Uterus (tissue), 2 donors: ENCODE measurements at regions not wholly inside any gene's neighbourhood (a gene's known extent, or its start where the extent isn't known, plus 50 kb on each side); places are given as distances from the start of the nearest gene placed in this dataset.
"Not testable (repeated sequence)": the region's sequence is repeated elsewhere in the genome, so short reads cannot be mapped to it uniquely, and the experiment has no call there.

ENCODE experiments used
- POLR2A ChIP-seq, 2 donors: fragments of 450-650 bp; IDR thresholded peaks; one replicate each; pipeline ENCODE4 v1.6.1; 2016; ENCODE audit warnings: antibody characterized with exemption in 2 of 2, mild to moderate bottlenecking in 1 of 2, moderate library complexity in 1 of 2
- TF ChIP-seq, protein P1 (sequence below), 4 experiments: fragments of 200-600 bp in 2 of 4; fragments of 450-650 bp in 2 of 4; sonication (generic) in 2 of 4; IDR thresholded peaks; one replicate each; pipeline ENCODE4 v1.5.1; 2016 to 2019; ENCODE audit warnings: antibody characterized with exemption in 4 of 4, mild to moderate bottlenecking in 2 of 4, moderate library complexity in 1 of 4

DNA sequence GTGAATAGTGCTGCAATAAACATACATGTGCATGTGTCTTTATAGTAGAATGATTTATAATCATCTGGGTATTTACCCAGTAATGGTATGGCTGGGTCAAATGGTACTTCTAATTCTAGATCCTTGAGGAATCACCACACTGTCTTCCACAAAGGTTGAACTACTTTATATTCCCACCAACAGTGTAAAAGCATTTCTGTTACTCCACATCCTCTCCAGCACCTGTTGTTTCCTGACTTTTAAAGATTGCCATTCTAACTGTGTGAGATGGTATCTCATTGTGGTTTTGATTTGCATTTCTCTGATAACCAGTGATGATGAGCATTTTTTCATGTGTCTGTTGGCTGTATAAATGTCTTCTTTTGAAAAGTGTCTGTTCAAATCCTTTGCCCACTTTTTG is 215.5 kb downstream of the LRIG3 start:
- TF ChIP-seq, protein P1, sequence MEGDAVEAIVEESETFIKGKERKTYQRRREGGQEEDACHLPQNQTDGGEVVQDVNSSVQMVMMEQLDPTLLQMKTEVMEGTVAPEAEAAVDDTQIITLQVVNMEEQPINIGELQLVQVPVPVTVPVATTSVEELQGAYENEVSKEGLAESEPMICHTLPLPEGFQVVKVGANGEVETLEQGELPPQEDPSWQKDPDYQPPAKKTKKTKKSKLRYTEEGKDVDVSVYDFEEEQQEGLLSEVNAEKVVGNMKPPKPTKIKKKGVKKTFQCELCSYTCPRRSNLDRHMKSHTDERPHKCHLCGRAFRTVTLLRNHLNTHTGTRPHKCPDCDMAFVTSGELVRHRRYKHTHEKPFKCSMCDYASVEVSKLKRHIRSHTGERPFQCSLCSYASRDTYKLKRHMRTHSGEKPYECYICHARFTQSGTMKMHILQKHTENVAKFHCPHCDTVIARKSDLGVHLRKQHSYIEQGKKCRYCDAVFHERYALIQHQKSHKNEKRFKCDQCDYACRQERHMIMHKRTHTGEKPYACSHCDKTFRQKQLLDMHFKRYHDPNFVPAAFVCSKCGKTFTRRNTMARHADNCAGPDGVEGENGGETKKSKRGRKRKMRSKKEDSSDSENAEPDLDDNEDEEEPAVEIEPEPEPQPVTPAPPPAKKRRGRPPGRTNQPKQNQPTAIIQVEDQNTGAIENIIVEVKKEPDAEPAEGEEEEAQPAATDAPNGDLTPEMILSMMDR (IDR thresholded peaks at IDR 0.05): not testable (repeated sequence)
- not testable (repeated sequence) for TF ChIP-seq POLR2A (IDR thresholded peaks at IDR 0.05)
